ENCODE measurements at regions not wholly inside any gene's neighbourhood (a gene's known extent, or its start where the extent isn't known, plus 50 kb on each side); places are given as distances from the start of the nearest gene placed in this dataset.

- TF ChIP-seq CTCF (conservative IDR thresholded peaks at IDR 0.05; ENCODE audit: low read depth, low read length): no peak
- no peak for TF ChIP-seq EZH2 (IDR thresholded peaks at IDR 0.05; ENCODE audit: borderline replicate concordance, low read depth, low read length, poor library complexity, severe bottlenecking)
These were observed 162.8 kb upstream of the SLC38A2 start for GRCh38 chr12:46535376-46535775.
